UCSD-AML1 (cell line): ENCODE measurements at regions not wholly inside any gene's neighbourhood (a gene's known extent, or its start where the extent isn't known, plus 50 kb on each side); places are given as distances from the start of the nearest gene placed in this dataset.

ENCODE experiments used
- DNase-seq: peaks from one replicate; lab custom pipeline; 2025; ENCODE audit not compliant: unreplicated experiment; lab: John Stamatoyannopoulos, UW

- no peak for DNase-seq
Observed at GRCh38 chr12:78579846-78580245, 284.7 kb upstream of the SYT1 start.

DNA sequence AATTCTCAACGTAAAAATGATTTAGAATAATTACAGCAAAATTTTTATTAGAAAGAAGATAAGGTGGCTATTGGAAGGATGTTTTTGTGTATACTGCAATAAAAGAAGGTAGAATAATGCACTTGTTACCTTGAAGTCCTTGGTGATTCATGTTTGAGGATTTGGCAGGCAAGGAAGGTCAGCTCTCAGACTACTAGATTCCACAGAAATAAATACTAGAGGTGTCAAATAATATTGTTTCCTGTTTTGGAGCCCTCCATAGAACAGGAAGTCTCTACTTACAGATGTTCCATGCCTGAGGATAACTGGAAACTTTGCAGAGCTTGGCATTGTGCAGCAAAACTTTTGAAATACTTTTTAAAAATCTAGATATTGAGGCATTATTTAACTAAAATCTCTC is 284.3 kb upstream of the SYT1 start:
- no peak for DNase-seq

DNA sequence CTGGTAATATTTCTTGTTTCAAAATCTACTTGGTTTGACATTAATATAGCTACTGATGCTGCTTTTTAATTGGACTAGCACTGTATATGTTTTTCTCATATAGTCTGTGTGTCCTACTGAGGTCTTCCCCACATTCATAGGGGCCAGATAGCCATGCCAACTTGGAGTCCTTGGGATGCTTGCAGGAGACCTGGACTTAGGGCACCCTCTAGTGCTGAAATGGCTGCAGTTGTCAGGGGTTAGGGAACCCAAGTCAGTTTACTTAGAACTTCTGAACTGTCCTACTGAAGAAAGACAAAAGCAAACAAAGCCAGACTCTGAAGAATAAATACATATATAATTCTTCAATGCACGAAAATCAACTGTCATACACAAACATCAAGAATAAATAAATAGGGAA is 279.9 kb upstream of the SYT1 start:
- DNase-seq, result peak; percentile 5

- DNase-seq, result no peak
Observed at GRCh38 chr12:78585132-78585531, 279.4 kb upstream of the SYT1 start.

DNA sequence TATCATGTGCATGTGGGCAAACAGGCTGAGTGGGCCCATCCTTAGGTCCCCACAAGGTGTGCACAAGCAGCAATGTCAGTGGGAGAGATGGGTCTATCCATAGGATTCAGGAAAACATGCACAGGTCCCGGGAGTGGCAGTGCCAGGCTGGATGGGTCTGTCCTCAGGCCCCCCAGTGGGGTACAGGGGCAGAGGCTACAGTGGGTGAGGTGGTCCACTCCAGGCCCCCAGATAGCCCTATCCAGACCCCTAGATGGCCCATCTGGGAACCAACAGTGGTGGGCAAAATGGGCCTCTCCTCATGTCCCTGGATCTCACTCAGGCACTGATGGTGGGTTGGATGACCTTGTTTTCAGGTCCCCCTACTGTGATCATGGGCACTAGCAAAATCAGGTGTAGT is 277.8 kb upstream of the SYT1 start:
- no peak for DNase-seq

- DNase-seq, result no peak
Observed at GRCh38 chr12:78599366-78599765, 265.2 kb upstream of the SYT1 start.

DNA sequence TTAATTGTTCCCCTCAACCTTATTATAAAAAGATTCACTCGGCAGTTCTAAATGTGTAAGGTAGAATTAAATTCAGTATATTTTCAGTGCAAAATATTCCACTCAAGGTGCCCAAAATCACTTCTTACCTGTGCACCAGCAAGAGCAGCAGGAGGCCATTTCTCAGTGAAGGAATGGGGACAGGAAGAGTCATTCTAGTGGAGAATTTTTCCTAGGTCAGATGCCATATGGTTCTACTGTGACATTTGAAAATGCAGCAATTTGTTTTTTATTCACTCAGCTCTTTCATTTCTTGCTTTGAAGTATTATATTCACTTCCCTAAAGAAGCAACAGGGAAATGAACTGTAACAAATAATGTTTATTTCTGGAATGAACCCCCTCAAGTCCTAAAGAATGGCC is 264.0 kb upstream of the SYT1 start:
- no peak for DNase-seq

DNA sequence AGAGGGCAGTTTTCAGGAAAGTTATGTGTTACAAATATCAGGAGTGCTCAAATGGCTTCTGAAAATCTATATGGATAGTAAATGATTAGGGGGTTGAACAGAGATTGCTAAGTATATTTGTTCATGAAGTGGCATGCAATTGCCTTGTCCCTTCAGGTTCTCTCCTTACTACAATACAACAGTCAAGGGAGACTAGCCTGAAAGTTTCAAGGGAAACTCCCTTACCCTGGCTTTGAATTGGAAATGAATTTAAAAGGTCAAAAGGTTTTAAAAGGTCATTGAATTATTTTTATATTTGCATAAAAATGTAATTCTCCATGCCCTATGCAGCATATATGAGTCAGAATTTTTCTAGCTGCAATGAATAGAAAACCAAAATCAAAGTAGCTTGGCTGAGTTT is 253.1 kb upstream of the SYT1 start:
- DNase-seq, result no peak

DNA sequence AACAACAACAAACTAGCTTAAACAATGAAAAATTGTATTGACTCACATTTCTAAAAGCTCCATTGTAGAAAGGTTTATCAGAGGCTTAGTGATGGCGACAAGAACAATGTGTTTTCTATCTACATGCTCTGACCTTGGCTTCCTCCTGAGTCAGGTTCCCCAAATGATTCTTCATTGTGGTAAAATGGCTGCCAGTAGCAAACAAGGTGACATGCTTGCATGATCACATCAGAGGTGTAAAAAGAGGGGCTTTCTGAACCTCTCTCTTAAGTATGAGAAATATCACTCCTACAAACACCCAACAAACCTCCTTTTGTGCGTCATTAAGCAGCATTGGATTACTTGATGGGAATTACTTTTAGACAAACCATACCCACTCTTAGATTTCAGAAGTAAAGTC is 252.4 kb upstream of the SYT1 start:
- no peak for DNase-seq

GRCh38 chr12:78617683-78618082 is 246.9 kb upstream of the SYT1 start:
- DNase-seq, result no peak

- DNase-seq, result no peak
Observed at GRCh38 chr12:78622529-78623195, 241.9 kb upstream of the SYT1 start.

DNA sequence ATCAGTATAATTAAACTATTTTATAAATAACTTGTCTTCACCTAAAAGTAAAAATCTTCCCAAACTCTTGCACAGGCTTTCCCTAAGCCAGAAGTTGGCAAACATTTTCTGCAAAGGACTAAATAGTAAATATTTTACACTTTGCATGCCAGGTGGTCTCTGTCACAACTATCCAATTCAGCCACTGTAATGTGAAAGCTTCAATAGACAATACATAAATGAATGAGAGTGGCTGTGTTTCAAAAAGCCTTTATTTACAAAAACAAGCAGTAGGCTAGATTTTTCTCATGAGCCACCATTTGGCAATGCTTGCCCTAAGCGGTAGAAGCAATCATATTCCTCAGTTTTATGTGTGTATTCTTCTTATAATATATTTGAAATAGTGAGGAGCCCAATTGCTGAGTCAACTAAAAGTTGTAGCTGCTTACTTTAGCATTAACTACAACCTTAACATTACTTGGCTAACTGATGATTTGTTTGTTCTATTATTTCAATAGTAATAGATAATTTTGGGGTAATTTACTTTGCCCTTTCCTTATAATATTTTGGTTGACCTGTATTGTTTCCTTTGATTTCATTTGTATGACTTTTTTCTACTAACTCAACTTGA is 236.0 kb upstream of the SYT1 start:
- no peak for DNase-seq

DNA sequence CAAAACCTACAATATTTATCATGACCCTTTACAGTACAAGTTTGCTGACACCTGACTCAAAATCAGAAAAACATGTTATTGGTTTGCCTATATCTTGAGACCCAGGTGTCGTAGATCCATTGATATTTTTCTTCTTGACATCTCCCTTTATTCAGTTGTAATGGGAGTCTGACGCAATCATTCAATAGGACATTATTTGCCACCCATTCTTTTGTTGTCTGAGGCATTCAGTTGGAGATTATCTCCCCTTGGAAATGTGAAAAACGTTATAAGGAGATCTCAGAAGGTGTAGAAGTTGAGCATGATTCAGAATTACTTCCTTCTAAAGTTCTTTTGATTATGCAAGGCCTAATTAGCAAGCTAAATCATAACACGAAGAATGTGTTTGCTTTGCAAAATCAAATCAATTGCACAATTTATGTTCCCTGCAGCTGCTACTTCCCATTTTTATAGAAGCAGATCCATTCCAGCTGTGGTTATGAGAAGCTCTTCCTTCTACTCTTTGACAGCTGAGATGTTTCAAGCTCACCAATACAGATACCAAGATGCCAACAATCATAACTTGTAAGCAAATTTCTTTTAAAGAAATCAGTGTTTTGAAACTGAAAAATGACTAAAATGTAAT is 228.2 kb upstream of the SYT1 start:
- no peak for DNase-seq

GRCh38 chr12:78641837-78642423 is 222.6 kb upstream of the SYT1 start:
- no peak for DNase-seq

DNA sequence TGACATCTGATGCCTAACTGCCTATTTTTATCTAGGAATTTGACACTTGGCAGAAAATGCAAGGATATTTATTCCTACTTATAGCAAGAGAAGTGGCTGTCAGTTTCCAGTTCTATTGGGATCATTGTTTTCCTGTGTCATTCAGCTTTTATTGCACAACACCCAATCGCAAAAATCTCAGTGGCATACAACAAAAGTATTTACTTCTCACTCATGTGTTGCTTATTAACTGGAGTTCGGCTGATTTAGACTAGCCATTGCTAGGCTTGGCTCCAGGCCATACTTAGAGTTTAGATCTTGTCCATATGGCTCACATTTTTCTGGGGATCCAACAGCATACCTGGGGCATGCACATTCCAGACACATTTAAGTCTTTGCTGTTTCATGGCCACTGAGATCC is 218.6 kb upstream of the SYT1 start:
- DNase-seq, result no peak

DNA sequence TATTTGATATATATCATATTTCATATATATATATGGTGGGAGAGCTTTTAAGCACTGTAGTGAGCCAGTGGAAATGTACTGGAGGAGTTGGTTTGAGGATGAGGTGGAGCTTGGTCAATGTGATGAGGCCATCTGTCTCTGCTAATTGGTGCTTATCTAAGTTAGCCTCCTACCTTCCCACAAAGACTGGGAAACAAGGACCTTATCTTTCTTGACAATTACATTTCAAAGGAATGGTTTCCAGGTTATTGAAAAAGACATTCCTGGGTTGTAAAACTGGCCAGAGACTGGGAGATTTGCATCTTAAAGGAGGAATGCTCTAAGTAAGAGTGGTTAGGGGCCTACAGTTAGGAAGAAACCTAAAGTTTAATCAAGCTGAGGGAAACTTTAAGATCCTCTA is 212.8 kb upstream of the SYT1 start:
- DNase-seq, result no peak

- no peak for DNase-seq
Observed at GRCh38 chr12:78666584-78666983, 198.0 kb upstream of the SYT1 start.

GRCh38 chr12:78671295-78671694 is 193.3 kb upstream of the SYT1 start:
- DNase-seq, result no peak

GRCh38 chr12:78672033-78672432 is 192.5 kb upstream of the SYT1 start:
- no peak for DNase-seq

- DNase-seq, result no peak
Observed at GRCh38 chr12:78674311-78675090, 190.1 kb upstream of the SYT1 start.

GRCh38 chr12:78680596-78680995 is 184.0 kb upstream of the SYT1 start:
- no peak for DNase-seq

DNA sequence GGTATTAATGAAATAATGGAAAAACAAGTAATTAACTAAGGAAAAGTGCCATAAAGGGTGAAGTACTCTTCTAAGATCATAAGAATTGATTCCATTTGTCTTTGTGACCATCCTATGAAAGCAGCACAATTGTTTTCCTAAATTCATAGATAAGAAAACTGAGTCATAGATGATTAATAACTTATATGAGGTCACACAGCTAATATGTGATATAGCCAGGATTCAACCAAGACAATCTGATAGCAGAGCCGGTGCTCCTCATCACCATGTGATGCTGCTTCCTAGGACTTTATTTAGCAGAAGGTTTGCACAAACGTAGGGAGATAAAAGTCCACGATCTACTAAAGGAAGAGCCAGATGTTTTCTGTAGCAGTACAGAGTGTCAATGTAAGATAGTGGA is 181.5 kb upstream of the SYT1 start:
- DNase-seq, result no peak
